IMR-90 (cell line): ENCODE measurements at regions not wholly inside any gene's neighbourhood (a gene's known extent, or its start where the extent isn't known, plus 50 kb on each side); places are given as distances from the start of the nearest gene placed in this dataset.

Experiments used
- ATAC-seq: fragments of 200-7000 bp; cut with Tn5 transposase; 2 replicates; pipeline ENCODE4 v1.9.1; 2020; ENCODE audit warnings: low read depth, mild to moderate bottlenecking, moderate library complexity
- BruUV-seq: library from RNA; stranded (reverse); fragments of 400-500 nt; replicated peaks from 2 replicates; lab custom pipeline; 2021; lab: Mats Ljungman, UMichigan
- CTCF ChIA-PET: fragments of 300-600 bp; formaldehyde crosslinking; extraction: SDS; loops from one replicate; lab custom pipeline; 2021; ENCODE audit warnings: antibody characterized with exemption; lab: Yijun Ruan, JAX
- POLR2A ChIA-PET: fragments of 300-600 bp; sonication (Branson Sonifier 250); formaldehyde crosslinking; loops from one replicate; lab custom pipeline; 2022; ENCODE audit warnings: antibody characterized with exemption; ENCODE audit not compliant: unreplicated experiment; lab: Charles Lee
- DNase-seq: peaks from one replicate; pipeline ENCODE4 v3.0.0; 2013
- H2AFZ ChIP-seq: replicated peaks from 2 replicates; pipeline ENCODE3; 2013; ENCODE audit warnings: low read length, mild to moderate bottlenecking; ENCODE audit not compliant: poor library complexity
- H2AK5ac ChIP-seq: 2 replicates; pipeline ENCODE4 v1.6.1; 2013; ENCODE audit warnings: low read depth, low read length, inconsistent platforms
- H2AK9ac ChIP-seq: replicated peaks from 2 replicates; pipeline ENCODE3; 2013; ENCODE audit warnings: mild to moderate bottlenecking, low read depth, low read length, moderate library complexity; ENCODE audit not compliant: poor library complexity
- H2BK120ac ChIP-seq: 2 replicates; pipeline ENCODE4 v1.6.1; 2013; ENCODE audit warnings: low read depth, low read length, inconsistent platforms
- H2BK15ac ChIP-seq: 3 replicates; pipeline ENCODE4 v1.6.1; 2013; ENCODE audit warnings: low read depth, low read length, inconsistent platforms
- H2BK20ac ChIP-seq: 2 replicates; pipeline ENCODE4 v1.6.1; 2013; ENCODE audit warnings: low read depth, mild to moderate bottlenecking, inconsistent platforms, low read length, moderate library complexity
- H2BK5ac ChIP-seq: 2 replicates; pipeline ENCODE4 v1.6.1; 2013; ENCODE audit warnings: mild to moderate bottlenecking, low read depth, low read length, inconsistent platforms; ENCODE audit not compliant: poor library complexity, severe bottlenecking
- H3K14ac ChIP-seq: replicated peaks from 2 replicates; pipeline ENCODE4 v1.6.1; 2013; ENCODE audit warnings: low read depth, low read length, inconsistent platforms
- H3K18ac ChIP-seq: 2 replicates; pipeline ENCODE4 v1.6.1; 2013; ENCODE audit warnings: low read depth, low read length, control low read depth
- H3K23ac ChIP-seq: 2 replicates; pipeline ENCODE4 v1.6.1; 2013; ENCODE audit warnings: low read depth, low read length, inconsistent platforms
- H3K27ac ChIP-seq: 2 replicates; pipeline ENCODE4 v1.5.1; 2013; ENCODE audit warnings: mild to moderate bottlenecking, control low read depth, low read length; ENCODE audit not compliant: insufficient read depth
- H3K27me3 ChIP-seq: 2 replicates; pipeline ENCODE4 v1.6.1; 2013; ENCODE audit warnings: low read length; ENCODE audit not compliant: control insufficient read depth, insufficient read depth
- H3K36me3 ChIP-seq: 2 replicates; pipeline ENCODE4 v1.6.1; 2013; ENCODE audit warnings: low read length, mixed read lengths; ENCODE audit not compliant: control insufficient read depth, insufficient read depth
- H3K4ac ChIP-seq: 2 replicates; pipeline ENCODE4 v1.6.1; 2013; ENCODE audit warnings: low read depth, low read length, inconsistent platforms
- H3K4me1 ChIP-seq: 2 replicates; pipeline ENCODE4 v1.6.1; 2013; ENCODE audit warnings: low read length, mixed read lengths; ENCODE audit not compliant: control insufficient read depth, insufficient read depth
- H3K4me2 ChIP-seq: 2 replicates; pipeline ENCODE4 v1.6.1; 2013; ENCODE audit warnings: low read depth, mild to moderate bottlenecking, control low read depth, low read length, moderate library complexity
- H3K4me3 ChIP-seq: 2 replicates; pipeline ENCODE4 v1.5.1; 2013; ENCODE audit warnings: low read depth, mild to moderate bottlenecking, control low read depth, low read length, moderate library complexity; ENCODE audit not compliant: insufficient read depth
- H3K56ac ChIP-seq: 2 replicates; pipeline ENCODE4 v1.6.1; 2013; ENCODE audit warnings: low read length, inconsistent platforms; ENCODE audit not compliant: insufficient read depth; ENCODE audit errors: extremely low read depth
- H3K79me1 ChIP-seq, 2 experiments: 2 replicates each; pipeline ENCODE4 v1.6.1; 2013; ENCODE audit warnings: low read length in 2 of 2, inconsistent platforms in 1 of 2, low read depth in 1 of 2
- H3K9ac ChIP-seq: 2 replicates; pipeline ENCODE4 v1.6.1; 2013; ENCODE audit warnings: low read depth, low read length, control low read depth
- H3K9me1 ChIP-seq: 2 replicates; pipeline ENCODE4 v1.6.1; 2013; ENCODE audit warnings: low read length, inconsistent platforms; ENCODE audit not compliant: insufficient read depth
- H3K9me3 ChIP-seq: 2 replicates; pipeline ENCODE4 v1.6.1; 2013; ENCODE audit warnings: low read length; ENCODE audit not compliant: control insufficient read depth, insufficient read depth
- H4K20me1 ChIP-seq: 2 replicates; pipeline ENCODE4 v1.6.1; 2013; ENCODE audit warnings: low read length, inconsistent platforms; ENCODE audit not compliant: insufficient read depth
- H4K5ac ChIP-seq: 2 replicates; pipeline ENCODE4 v1.6.1; 2013; ENCODE audit warnings: mild to moderate bottlenecking, low read depth, low read length, control low read depth
- H4K8ac ChIP-seq, 2 experiments: 2 replicates each; pipeline ENCODE4 v1.6.1; 2013; ENCODE audit warnings: low read depth in 2 of 2, low read length in 2 of 2, control low read depth in 1 of 2, inconsistent platforms in 1 of 2
- H4K91ac ChIP-seq: 2 replicates; pipeline ENCODE4 v1.6.1; 2013; ENCODE audit warnings: low read depth, low read length, inconsistent platforms; ENCODE audit not compliant: insufficient read depth
- CTCF ChIP-seq: conservative IDR thresholded peaks from 2 replicates; pipeline ENCODE4 v1.5.1; 2012; ENCODE audit warnings: mild to moderate bottlenecking, low read depth, low read length, improper control_type of control experiment
- NFE2L2 ChIP-seq: fragments of 150-350 bp; IDR thresholded peaks from 2 replicates; pipeline ENCODE4 v1.6.1; 2016; ENCODE audit warnings: low read depth, mild to moderate bottlenecking, low read length
- RFX5 ChIP-seq: IDR thresholded peaks from 2 replicates; pipeline ENCODE4 v1.8.0; 2012; ENCODE audit warnings: low read depth, mild to moderate bottlenecking, low read length, moderate library complexity
- WGBS, 2 experiments: methylation state at CpG; one replicate each; pipeline versions ENCODE4 v1.1.5 to v1.1.7; 2013; ENCODE audit warnings: missing lambda C conversion rate in 2 of 2; ENCODE audit not compliant: insufficient read length in 1 of 2; ENCODE audit errors: extremely low coverage in 2 of 2; 5-methylcytosine and 5-hydroxymethylcytosine counted together
- dilution Hi-C: fragments of 300-500 bp; cut with HindIII; formaldehyde crosslinking; loops from one replicate; pipeline ENCODE4 v1.14.3; 2018; ENCODE audit warnings: low sequenced_read_pairs; ENCODE audit not compliant: unreplicated experiment
- in situ Hi-C: fragments of 300-500 bp; cut with MboI; formaldehyde crosslinking; loops from 3 replicates; pipeline ENCODE4 v1.14.3; 2019; ENCODE audit warnings: low sequenced_read_pairs, inconsistent platforms, mixed read lengths
- intact Hi-C: fragments of 100-400 bp; cut with micrococcal nuclease; formaldehyde crosslinking; loops from 2 replicates; pipeline ENCODE4 v1.10.0; 2022

GRCh38 chr18:42471885-42472284, 516.9 kb downstream of the PIK3C3 start:
- DNase-seq (no peak), ATAC-seq (no peak)
- no TSS peak for BruUV-seq
- H2AK9ac ChIP-seq: no peak overlapping the region
- H3K9ac ChIP-seq: no peak overlapping the region
- no peaks in the 10 kb centered on the region for H3K27me3 ChIP-seq
- H3K36me3 ChIP-seq: no peaks in the 10 kb centered on the region
- H3K23ac ChIP-seq: no peak overlapping the region
- H4K5ac ChIP-seq: no peak overlapping the region
- H3K4me1 ChIP-seq: no peaks in the 10 kb centered on the region
- H3K14ac ChIP-seq: no peak overlapping the region
- H3K27ac ChIP-seq: no peak overlapping the region
- ChIA-PET CTCF (no interaction called here), POLR2A (no interaction called here)
- no peaks in the 10 kb centered on the region for H3K79me1 ChIP-seq
- H3K18ac ChIP-seq: no peak overlapping the region
- no peak overlapping the region for H3K4me3 ChIP-seq
- H3K4me2 ChIP-seq: no peak overlapping the region
- no peaks in the 10 kb centered on the region for H4K20me1 ChIP-seq
- WGBS, 2 experiments: no CpG with 5 or more reads among the region's 1 CpG
- intact Hi-C loops (no loop called here), dilution Hi-C loops (no loop called here), in situ Hi-C loops (no loop called here)
- H2BK120ac ChIP-seq: no peak overlapping the region
- H3K9me1 ChIP-seq: no peaks in the 10 kb centered on the region
- H3K56ac ChIP-seq: no peak overlapping the region
- no peak for TF ChIP-seq CTCF
- TF ChIP-seq RFX5: no peak
- TF ChIP-seq NFE2L2: no peak
- no peak overlapping the region for H2AFZ ChIP-seq
- no peak overlapping the region for H3K4ac ChIP-seq
- peaks cover 7% of the 10 kb centered on the region; the same call in 1 of the 2 replicates for H3K9me3 ChIP-seq
- H2BK15ac ChIP-seq: no peak overlapping the region
- H4K8ac ChIP-seq: no peak overlapping the region
- H4K91ac ChIP-seq: no peak overlapping the region
- no peak overlapping the region for H2BK20ac ChIP-seq
- no peak overlapping the region for H2AK5ac ChIP-seq
- H2BK5ac ChIP-seq: no peak overlapping the region
